ENCODE measurements at regions not wholly inside any gene's neighbourhood (a gene's known extent, or its start where the extent isn't known, plus 50 kb on each side); places are given as distances from the start of the nearest gene placed in this dataset.
"Not testable (repeated sequence)": the region's sequence is repeated elsewhere in the genome, so short reads cannot be mapped to it uniquely, and the experiment has no call there.

DNA sequence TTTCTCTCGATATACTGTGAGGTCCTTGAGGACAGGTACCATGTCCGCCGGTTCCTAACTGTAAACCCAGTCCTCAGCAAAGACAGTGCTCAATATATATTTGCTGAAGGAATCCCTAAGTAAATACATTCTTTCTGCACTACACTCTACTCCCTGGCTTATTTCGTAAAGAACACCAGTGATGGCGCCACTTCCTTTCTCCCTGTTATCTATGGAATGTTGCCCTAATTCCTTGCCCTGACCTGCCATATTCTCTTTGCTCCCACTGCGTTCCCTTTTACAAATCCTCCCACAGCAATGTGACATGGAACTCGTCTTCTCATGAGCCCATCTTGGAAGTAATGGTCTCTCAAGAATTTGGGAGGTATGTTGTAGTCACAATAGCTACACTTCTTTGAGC is 507.4 kb upstream of the COBL start:
- ChIA-PET CTCF (no interaction called here), POLR2A (no interaction called here)
- H3K36me3 ChIP-seq (ENCODE audit: control insufficient read depth, insufficient read depth, low read length): no peaks in the 10 kb centered on the region
- H3K4me3 ChIP-seq (ENCODE audit: low read depth, low read length): no peak overlapping the region
- Mint-ChIP-seq H3K4me1 (ENCODE audit: low read depth, unreplicated experiment) (peaks cover 21% of the 10 kb centered on the region), H3K27ac (ENCODE audit: unreplicated experiment) (peak overlapping the region; percentile 5), H3K9me3 (ENCODE audit: unreplicated experiment) (peaks cover 34% of the 10 kb centered on the region), H3K36me3 (ENCODE audit: insufficient read depth, unreplicated experiment) (no peaks in the 10 kb centered on the region), H3K4me3 (ENCODE audit: unreplicated experiment) (no peak overlapping the region), H3K27me3 (ENCODE audit: insufficient read depth, unreplicated experiment) (no peaks in the 10 kb centered on the region)
- intact Hi-C loops (cut with micrococcal nuclease; ENCODE audit: unreplicated experiment): no loop called here
- H3K9me3 ChIP-seq: peaks cover 10% of the 10 kb centered on the region
- peaks cover 17% of the 10 kb centered on the region; the same call in 1 of the 2 replicates for H3K4me1 ChIP-seq
- BruUV-seq (replicated peaks): no TSS peak
- no peaks in the 10 kb centered on the region for H3K27me3 ChIP-seq (replicated peaks; ENCODE audit: control insufficient read depth, insufficient read depth, low read length)
- TF ChIP-seq, protein P1, sequence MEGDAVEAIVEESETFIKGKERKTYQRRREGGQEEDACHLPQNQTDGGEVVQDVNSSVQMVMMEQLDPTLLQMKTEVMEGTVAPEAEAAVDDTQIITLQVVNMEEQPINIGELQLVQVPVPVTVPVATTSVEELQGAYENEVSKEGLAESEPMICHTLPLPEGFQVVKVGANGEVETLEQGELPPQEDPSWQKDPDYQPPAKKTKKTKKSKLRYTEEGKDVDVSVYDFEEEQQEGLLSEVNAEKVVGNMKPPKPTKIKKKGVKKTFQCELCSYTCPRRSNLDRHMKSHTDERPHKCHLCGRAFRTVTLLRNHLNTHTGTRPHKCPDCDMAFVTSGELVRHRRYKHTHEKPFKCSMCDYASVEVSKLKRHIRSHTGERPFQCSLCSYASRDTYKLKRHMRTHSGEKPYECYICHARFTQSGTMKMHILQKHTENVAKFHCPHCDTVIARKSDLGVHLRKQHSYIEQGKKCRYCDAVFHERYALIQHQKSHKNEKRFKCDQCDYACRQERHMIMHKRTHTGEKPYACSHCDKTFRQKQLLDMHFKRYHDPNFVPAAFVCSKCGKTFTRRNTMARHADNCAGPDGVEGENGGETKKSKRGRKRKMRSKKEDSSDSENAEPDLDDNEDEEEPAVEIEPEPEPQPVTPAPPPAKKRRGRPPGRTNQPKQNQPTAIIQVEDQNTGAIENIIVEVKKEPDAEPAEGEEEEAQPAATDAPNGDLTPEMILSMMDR (IDR thresholded peaks at IDR 0.05; ENCODE audit: insufficient read depth in 1 of 2, low read depth in 1 of 2, low read length in 1 of 2, severe bottlenecking in 1 of 2, unreplicated experiment in 1 of 2): no peak
- peak; percentile 55 to 63 for DNase-seq

DNA sequence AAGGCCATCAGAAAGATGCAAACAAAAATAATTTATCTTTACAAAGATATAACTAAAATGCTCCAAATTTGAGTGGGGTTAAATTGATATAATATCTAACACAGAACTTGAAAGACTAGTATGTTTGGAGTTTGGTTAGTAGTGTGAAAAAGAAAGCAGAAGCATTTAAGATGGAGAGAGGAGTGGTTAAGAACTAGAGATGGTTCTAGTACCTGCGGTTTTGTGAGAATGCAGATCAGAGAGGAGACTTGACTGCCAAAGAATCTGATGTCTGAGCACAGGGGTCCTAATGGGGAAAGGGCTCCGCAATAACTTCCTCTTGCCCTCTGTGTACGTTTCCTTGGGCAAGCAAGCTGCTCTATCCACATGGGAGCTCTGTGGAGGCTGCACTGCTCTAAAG is 506.8 kb upstream of the COBL start:
- no peaks in the 10 kb centered on the region for H3K36me3 ChIP-seq (ENCODE audit: control insufficient read depth, insufficient read depth, low read length)
- H3K4me1 Mint-ChIP-seq (ENCODE audit: low read depth, unreplicated experiment): peaks cover 21% of the 10 kb centered on the region
- DNase-seq: no peak
- intact Hi-C loops (cut with micrococcal nuclease; ENCODE audit: unreplicated experiment): no loop called here
- TF ChIP-seq, protein P1 (IDR thresholded peaks at IDR 0.05; ENCODE audit: insufficient read depth in 1 of 2, low read depth in 1 of 2, low read length in 1 of 2, severe bottlenecking in 1 of 2, unreplicated experiment in 1 of 2): no peak
- no peaks in the 10 kb centered on the region for H3K27me3 ChIP-seq (replicated peaks; ENCODE audit: control insufficient read depth, insufficient read depth, low read length)
- H3K27ac Mint-ChIP-seq (ENCODE audit: unreplicated experiment): no peak overlapping the region
- H3K4me1 ChIP-seq: peaks cover 17% of the 10 kb centered on the region; the same call in 1 of the 2 replicates
- H3K27me3 Mint-ChIP-seq (ENCODE audit: insufficient read depth, unreplicated experiment): no peaks in the 10 kb centered on the region
- no peak overlapping the region for H3K4me3 Mint-ChIP-seq (ENCODE audit: unreplicated experiment)
- no peak overlapping the region for H3K4me3 ChIP-seq (ENCODE audit: low read depth, low read length)
- ChIA-PET CTCF (no interaction called here), POLR2A (interaction anchor here (0.6 kb wide), 1 partner anchor 187 kb away, joined by 4 read pairs; no protein-coding TSS in a partner anchor)
- peaks cover 10% of the 10 kb centered on the region for H3K9me3 ChIP-seq
- no TSS peak for BruUV-seq (replicated peaks)
- peaks cover 30% of the 10 kb centered on the region for H3K9me3 Mint-ChIP-seq (ENCODE audit: unreplicated experiment)
- H3K36me3 Mint-ChIP-seq (ENCODE audit: insufficient read depth, unreplicated experiment): no peaks in the 10 kb centered on the region

DNA sequence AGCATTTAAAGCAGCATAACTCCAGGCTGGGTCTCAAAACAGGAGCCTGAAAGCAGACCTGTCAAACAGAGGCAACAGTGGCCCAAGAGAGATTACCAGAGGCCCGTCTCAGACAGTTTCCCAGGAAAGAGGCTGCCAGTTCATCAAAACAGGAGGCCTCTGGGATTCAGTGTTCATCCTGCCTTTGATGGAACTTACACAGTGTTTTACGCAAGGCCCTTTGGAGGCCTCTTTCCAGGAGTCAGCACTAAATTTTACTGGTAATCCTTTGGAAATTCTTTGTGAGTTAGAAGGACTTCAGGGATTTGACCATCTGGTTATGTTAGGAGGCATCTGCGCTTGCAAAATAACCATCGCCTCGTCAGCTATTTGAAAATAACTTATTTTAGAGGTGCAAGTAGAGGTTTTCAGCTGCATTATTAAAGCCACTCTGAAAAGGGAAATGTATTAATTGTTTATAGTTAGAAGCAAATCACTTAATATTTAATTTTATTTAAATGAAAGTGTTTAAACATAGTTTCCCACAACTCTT is 501.2 kb upstream of the COBL start:
- TF ChIP-seq, protein P1 (IDR thresholded peaks at IDR 0.05; ENCODE audit: insufficient read depth in 1 of 2, low read depth in 1 of 2, low read length in 1 of 2, severe bottlenecking in 1 of 2, unreplicated experiment in 1 of 2): no peak
- Mint-ChIP-seq H3K27ac (ENCODE audit: unreplicated experiment) (no peak overlapping the region), H3K9me3 (ENCODE audit: unreplicated experiment) (no peaks in the 10 kb centered on the region), H3K4me1 (ENCODE audit: low read depth, unreplicated experiment) (no peaks in the 10 kb centered on the region), H3K36me3 (ENCODE audit: insufficient read depth, unreplicated experiment) (no peaks in the 10 kb centered on the region), H3K27me3 (ENCODE audit: insufficient read depth, unreplicated experiment) (no peaks in the 10 kb centered on the region), H3K4me3 (ENCODE audit: unreplicated experiment) (no peak overlapping the region)
- 0 out of 2 replicates have a peak, but pooled peaks cover under 1% of the 10 kb centered on the region for H3K4me1 ChIP-seq
- no peaks in the 10 kb centered on the region for H3K27me3 ChIP-seq (replicated peaks; ENCODE audit: control insufficient read depth, insufficient read depth, low read length)
- no peaks in the 10 kb centered on the region for H3K36me3 ChIP-seq (ENCODE audit: control insufficient read depth, insufficient read depth, low read length)
- H3K4me3 ChIP-seq (ENCODE audit: low read depth, low read length): no peak overlapping the region
- no TSS peak for BruUV-seq (replicated peaks)
- ChIA-PET CTCF (no interaction called here), POLR2A (no interaction called here)
- no peak for DNase-seq
- intact Hi-C loops (cut with micrococcal nuclease; ENCODE audit: unreplicated experiment): no loop called here
- peaks cover under 1% of the 10 kb centered on the region; the same call in 1 of the 2 replicates for H3K9me3 ChIP-seq

DNA sequence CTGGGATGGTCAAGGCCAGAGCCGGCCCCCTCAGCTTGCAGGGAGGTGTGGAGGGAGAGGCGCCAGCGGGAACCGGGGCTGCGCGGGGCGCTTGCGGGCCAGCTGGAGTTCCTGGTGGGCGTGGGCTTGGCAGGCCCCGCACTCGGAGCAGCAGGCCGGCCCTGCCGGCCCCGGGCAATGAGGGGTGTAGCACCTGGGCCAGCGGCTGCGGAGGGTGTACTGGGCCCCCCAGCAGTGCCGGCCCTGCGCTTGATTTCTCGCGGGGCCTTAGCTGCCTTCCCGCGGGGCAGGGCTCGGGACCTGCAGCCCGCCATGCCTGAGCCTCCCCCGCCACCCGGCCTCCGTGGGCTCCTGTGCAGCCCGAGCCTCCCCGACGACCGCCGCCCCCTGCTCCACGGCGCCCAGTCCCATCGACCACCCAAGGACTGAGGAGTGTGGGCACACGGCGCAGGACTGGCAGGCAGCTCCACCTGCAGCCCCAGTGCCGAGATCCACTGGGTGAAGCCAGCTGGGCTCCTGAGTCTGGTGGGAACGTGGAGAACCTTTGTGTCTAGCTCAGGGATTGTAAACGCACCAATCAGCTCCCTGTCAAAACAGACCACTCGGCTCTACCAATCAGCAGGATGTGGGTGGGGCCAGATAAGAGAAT is 489.3 kb upstream of the COBL start:
- H3K4me3 ChIP-seq (ENCODE audit: low read depth, low read length); H3K36me3 Mint-ChIP-seq (ENCODE audit: insufficient read depth, unreplicated experiment); H3K9me3 Mint-ChIP-seq (ENCODE audit: unreplicated experiment); H3K4me1 ChIP-seq; POLR2A ChIA-PET; H3K27me3 Mint-ChIP-seq (ENCODE audit: insufficient read depth, unreplicated experiment); intact Hi-C loops (cut with micrococcal nuclease; ENCODE audit: unreplicated experiment); CTCF ChIA-PET; DNase-seq; H3K4me3 Mint-ChIP-seq (ENCODE audit: unreplicated experiment); H3K27me3 ChIP-seq (replicated peaks; ENCODE audit: control insufficient read depth, insufficient read depth, low read length); H3K27ac Mint-ChIP-seq (ENCODE audit: unreplicated experiment); BruUV-seq (replicated peaks); H3K36me3 ChIP-seq (ENCODE audit: control insufficient read depth, insufficient read depth, low read length); H3K9me3 ChIP-seq; H3K4me1 Mint-ChIP-seq (ENCODE audit: low read depth, unreplicated experiment): not testable (repeated sequence)

Measured in Caco-2 (cell line).